SU-DHL-6 (cell line): ENCODE measurements at regions not wholly inside any gene's neighbourhood (a gene's known extent, or its start where the extent isn't known, plus 50 kb on each side); places are given as distances from the start of the nearest gene placed in this dataset.

Source experiments
- H2AFZ ChIP-seq: fragments of 200-600 bp; sonication (generic); 2 replicates; pipeline ENCODE4 v1.6.1; 2014; ENCODE audit warnings: low read depth, mild to moderate bottlenecking, moderate library complexity, mixed read lengths, antibody characterized with exemption, low read length; ENCODE audit not compliant: severe bottlenecking
- H3F3A ChIP-seq: fragments of 200-600 bp; shearing (Covaris generic); 2 replicates; pipeline ENCODE4 v1.6.0; 2016; ENCODE audit warnings: antibody characterized with exemption, mild to moderate bottlenecking; ENCODE audit not compliant: insufficient read depth
- H3K27ac ChIP-seq: fragments of 200-600 bp; sonication (generic); 2 replicates; pipeline ENCODE4 v1.5.1; 2016; ENCODE audit warnings: low read depth, mild to moderate bottlenecking, low read length, moderate library complexity, mixed read lengths
- H3K27me3 ChIP-seq: fragments of 200-600 bp; sonication (generic), shearing (Covaris generic); 2 replicates; pipeline ENCODE4 v1.6.0; 2014; ENCODE audit warnings: mild to moderate bottlenecking, low read length
- H3K36me3 ChIP-seq: fragments of 200-600 bp; sonication (generic); 2 replicates; pipeline ENCODE4 v1.6.1; 2014; ENCODE audit warnings: mild to moderate bottlenecking, low read length, mixed read lengths
- H3K4me2 ChIP-seq: fragments of 300-600, 200-600 bp; shearing (Covaris generic), sonication (generic); 2 replicates; pipeline ENCODE4 v1.6.0; 2014; ENCODE audit warnings: low read length, low read depth, mild to moderate bottlenecking; ENCODE audit not compliant: poor library complexity, severe bottlenecking
- H3K4me3 ChIP-seq: fragments of 200-600 bp; sonication (generic); 2 replicates; pipeline ENCODE4 v1.5.1; 2014; ENCODE audit warnings: antibody characterized with exemption, low read length, mild to moderate bottlenecking, mixed read lengths; ENCODE audit not compliant: insufficient read depth, poor library complexity, severe bottlenecking
- H3K79me2 ChIP-seq: fragments of 200-600 bp; sonication (generic); 2 replicates; pipeline ENCODE4 v1.6.1; 2014; ENCODE audit warnings: mild to moderate bottlenecking, low read length, moderate library complexity; ENCODE audit not compliant: insufficient read depth
- H3K9ac ChIP-seq: fragments of 200-600 bp; sonication (generic); 2 replicates; pipeline ENCODE4 v1.7.0; 2014; ENCODE audit warnings: mild to moderate bottlenecking, low read length
- H3K9me2 ChIP-seq: fragments of 200-600 bp; sonication (generic); replicated peaks from 2 replicates; pipeline ENCODE4 v1.6.1; 2014; ENCODE audit warnings: low read length; ENCODE audit not compliant: insufficient read depth
- H3K9me3 ChIP-seq: fragments of 200-600 bp; sonication (generic); 2 replicates; pipeline ENCODE4 v1.6.1; 2014; ENCODE audit warnings: low read length, mixed read lengths; ENCODE audit not compliant: insufficient read depth
- H4K20me1 ChIP-seq: fragments of 200-600 bp; sonication (generic); 2 replicates; pipeline ENCODE4 v1.6.1; 2014; ENCODE audit warnings: low read depth, mild to moderate bottlenecking, antibody characterized with exemption, low read length, moderate library complexity, mixed read lengths
- EZH2phosphoT487 ChIP-seq: fragments of 200-600 bp; sonication (generic), shearing (Covaris generic); conservative IDR thresholded peaks from 2 replicates; pipeline ENCODE4 v1.6.1; 2018; ENCODE audit warnings: mild to moderate bottlenecking, antibody characterized with exemption, low read length, moderate library complexity, mixed read lengths
- TF ChIP-seq, protein P1 (sequence below): fragments of 200-600 bp; sonication (generic); IDR thresholded peaks from one replicate; pipeline ENCODE4 v1.5.1; 2017; ENCODE audit warnings: antibody characterized with exemption, mild to moderate bottlenecking, low read length, moderate library complexity; ENCODE audit not compliant: insufficient read depth, poor library complexity, severe bottlenecking

GRCh38 chr10:43862756-43863155, 214.1 kb upstream of the ZNF32 start:
- Histone ChIP-seq H3K27ac (no peak overlapping the region), H3K9me2 (no peaks in the 10 kb centered on the region), H3K79me2 (no peaks in the 10 kb centered on the region), H3K9ac (no peak overlapping the region), H2AFZ (no peak overlapping the region), H4K20me1 (no peaks in the 10 kb centered on the region), H3K27me3 (no peaks in the 10 kb centered on the region), H3K9me3 (no peaks in the 10 kb centered on the region), H3K4me2 (no peak overlapping the region), H3K36me3 (no peaks in the 10 kb centered on the region), H3F3A (no peaks in the 10 kb centered on the region), H3K4me3 (no peak overlapping the region)
- TF ChIP-seq, protein P1, sequence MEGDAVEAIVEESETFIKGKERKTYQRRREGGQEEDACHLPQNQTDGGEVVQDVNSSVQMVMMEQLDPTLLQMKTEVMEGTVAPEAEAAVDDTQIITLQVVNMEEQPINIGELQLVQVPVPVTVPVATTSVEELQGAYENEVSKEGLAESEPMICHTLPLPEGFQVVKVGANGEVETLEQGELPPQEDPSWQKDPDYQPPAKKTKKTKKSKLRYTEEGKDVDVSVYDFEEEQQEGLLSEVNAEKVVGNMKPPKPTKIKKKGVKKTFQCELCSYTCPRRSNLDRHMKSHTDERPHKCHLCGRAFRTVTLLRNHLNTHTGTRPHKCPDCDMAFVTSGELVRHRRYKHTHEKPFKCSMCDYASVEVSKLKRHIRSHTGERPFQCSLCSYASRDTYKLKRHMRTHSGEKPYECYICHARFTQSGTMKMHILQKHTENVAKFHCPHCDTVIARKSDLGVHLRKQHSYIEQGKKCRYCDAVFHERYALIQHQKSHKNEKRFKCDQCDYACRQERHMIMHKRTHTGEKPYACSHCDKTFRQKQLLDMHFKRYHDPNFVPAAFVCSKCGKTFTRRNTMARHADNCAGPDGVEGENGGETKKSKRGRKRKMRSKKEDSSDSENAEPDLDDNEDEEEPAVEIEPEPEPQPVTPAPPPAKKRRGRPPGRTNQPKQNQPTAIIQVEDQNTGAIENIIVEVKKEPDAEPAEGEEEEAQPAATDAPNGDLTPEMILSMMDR: no peak
- TF ChIP-seq EZH2phosphoT487: no peak

DNA sequence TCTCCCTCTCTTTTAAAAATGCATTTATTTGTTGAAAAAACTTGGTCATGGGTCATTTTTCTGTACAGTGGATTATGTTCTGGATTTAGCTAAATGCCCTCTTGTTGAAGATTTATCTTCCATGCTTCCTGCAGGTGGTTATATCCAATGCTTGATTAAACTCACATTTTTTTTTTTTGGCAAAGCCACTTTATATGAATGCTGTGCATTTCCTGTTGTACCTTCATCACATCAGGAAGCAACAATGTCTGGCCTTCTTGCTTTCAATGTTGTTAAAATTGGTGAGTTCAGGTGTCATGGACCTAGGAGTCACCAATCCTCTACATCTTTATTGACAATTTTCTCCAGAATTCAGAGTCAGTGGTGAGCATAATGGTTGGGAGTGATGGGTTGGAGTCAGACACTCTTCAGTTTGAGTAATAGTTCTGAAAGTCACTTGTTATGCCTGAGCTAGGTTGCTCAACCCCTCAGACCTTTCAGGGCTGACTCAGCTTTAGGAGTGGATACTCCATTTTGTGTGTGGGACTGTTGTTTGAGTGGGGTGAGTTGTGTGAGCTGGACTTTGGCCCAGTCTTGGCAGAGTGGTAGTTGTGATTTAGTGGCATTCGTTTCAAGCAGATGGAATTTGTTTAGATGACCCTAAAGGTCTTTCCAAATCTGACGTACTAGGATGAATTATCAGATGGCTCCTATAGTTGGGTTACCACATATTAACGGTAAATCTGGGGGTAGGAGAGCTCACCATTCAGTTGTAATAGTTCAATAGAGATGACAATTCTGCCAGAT, 213.5 kb upstream of the ZNF32 start:
- H4K20me1 ChIP-seq: no peaks in the 10 kb centered on the region
- TF ChIP-seq, protein P1: no peak
- no peak for TF ChIP-seq EZH2phosphoT487
- no peaks in the 10 kb centered on the region for H3F3A ChIP-seq
- H3K27me3 ChIP-seq: no peaks in the 10 kb centered on the region
- no peak overlapping the region for H3K4me3 ChIP-seq
- H2AFZ ChIP-seq: no peak overlapping the region
- H3K9ac ChIP-seq: no peak overlapping the region
- H3K79me2 ChIP-seq: no peaks in the 10 kb centered on the region
- no peaks in the 10 kb centered on the region for H3K9me3 ChIP-seq
- no peak overlapping the region for H3K27ac ChIP-seq
- H3K36me3 ChIP-seq: no peaks in the 10 kb centered on the region
- no peaks in the 10 kb centered on the region for H3K9me2 ChIP-seq
- H3K4me2 ChIP-seq: no peak overlapping the region

DNA sequence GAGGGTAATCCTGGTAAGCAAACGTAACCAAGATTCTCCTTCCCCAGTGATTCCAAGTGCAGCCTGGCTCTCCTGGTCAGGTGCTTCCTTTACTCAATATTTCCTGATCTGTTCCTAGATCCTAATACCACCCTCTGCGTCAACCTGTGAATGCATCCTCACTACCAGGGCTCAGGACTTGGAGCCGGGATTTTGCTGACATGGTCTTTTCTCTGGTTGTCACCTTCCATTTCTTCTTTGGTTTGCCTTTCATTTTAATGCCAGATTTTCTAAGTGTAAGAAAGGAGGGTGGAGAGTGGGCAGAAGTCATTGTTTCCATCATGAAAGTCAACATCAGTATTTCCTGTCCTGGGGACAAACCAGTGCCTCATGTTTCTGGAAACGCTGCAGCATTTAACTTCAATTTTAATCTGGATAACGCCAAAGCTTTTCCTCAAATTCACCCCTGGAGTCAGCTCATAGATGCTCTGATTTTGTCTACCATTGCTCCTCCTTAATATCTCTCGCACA, 210.4 kb upstream of the ZNF32 start:
- Histone ChIP-seq H3K36me3 (no peaks in the 10 kb centered on the region), H3F3A (no peaks in the 10 kb centered on the region), H3K79me2 (no peaks in the 10 kb centered on the region), H3K27me3 (no peaks in the 10 kb centered on the region), H3K4me2 (no peak overlapping the region), H3K9me2 (no peaks in the 10 kb centered on the region), H2AFZ (no peak overlapping the region), H3K4me3 (no peak overlapping the region), H3K9me3 (no peaks in the 10 kb centered on the region), H3K27ac (no peak overlapping the region), H3K9ac (no peak overlapping the region), H4K20me1 (no peaks in the 10 kb centered on the region)
- TF ChIP-seq, protein P1: no peak
- no peak for TF ChIP-seq EZH2phosphoT487
